ENCODE measurements at regions not wholly inside any gene's neighbourhood (a gene's known extent, or its start where the extent isn't known, plus 50 kb on each side); places are given as distances from the start of the nearest gene placed in this dataset.

GRCh38 chr18:45449418-45450227, 165.7 kb upstream of the SLC14A2 start:
- peak in 1 of 2 donors; percentile 65 for DNase-seq (ENCODE audit: low spot score in 2 of 2)
- 63% methylated on average over 10 of the region's 10 CpGs for WGBS
- no peaks in the 10 kb centered on the region for H3K9me3 ChIP-seq

GRCh38 chr18:45456090-45457021, 158.9 kb upstream of the SLC14A2 start:
- H3K9me3 ChIP-seq, result no peaks in the 10 kb centered on the region
- no peaks in the 10 kb centered on the region for H3K27me3 ChIP-seq
- no peak overlapping the region for H3K27ac ChIP-seq
- WGBS, result 78% methylated on average over 5 of the region's 5 CpGs
- DNase-seq (ENCODE audit: low spot score in 2 of 2), result no peak
- H3K4me1 ChIP-seq, result no peaks in the 10 kb centered on the region
- no peak overlapping the region for H3K4me3 ChIP-seq
- TF ChIP-seq CTCF (IDR thresholded peaks at IDR 0.05) (no peak), EP300 (IDR thresholded peaks at IDR 0.05) (no peak), POLR2A (IDR thresholded peaks at IDR 0.05) (no peak), POLR2AphosphoS5 (IDR thresholded peaks at IDR 0.05) (no peak)
- no peaks in the 10 kb centered on the region for H3K36me3 ChIP-seq

More at GRCh38 chr18:45449418-45450227, 165.7 kb upstream of the SLC14A2 start:
- H3K36me3 ChIP-seq, result no peaks in the 10 kb centered on the region
- peak overlapping the region; percentile 72 for H3K27ac ChIP-seq
- TF ChIP-seq EP300 (IDR thresholded peaks at IDR 0.05) (no peak), CTCF (IDR thresholded peaks at IDR 0.05) (no peak), POLR2AphosphoS5 (IDR thresholded peaks at IDR 0.05) (no peak), POLR2A (IDR thresholded peaks at IDR 0.05) (no peak)
- H3K27me3 ChIP-seq, result no peaks in the 10 kb centered on the region
- H3K4me1 ChIP-seq, result peaks cover 4% of the 10 kb centered on the region
- no peak overlapping the region for H3K4me3 ChIP-seq

- H3K27ac ChIP-seq, result no peak overlapping the region
- TF ChIP-seq POLR2A (IDR thresholded peaks at IDR 0.05), result no peak
- TF ChIP-seq CTCF (IDR thresholded peaks at IDR 0.05), result no peak
- no peak for TF ChIP-seq EP300 (IDR thresholded peaks at IDR 0.05)
- TF ChIP-seq POLR2AphosphoS5 (IDR thresholded peaks at IDR 0.05), result no peak
- 88% methylated on average over 1 of the region's 1 CpG for WGBS
- H3K4me1 ChIP-seq, result no peaks in the 10 kb centered on the region
- no peaks in the 10 kb centered on the region for H3K27me3 ChIP-seq
- H3K4me3 ChIP-seq, result no peak overlapping the region
- H3K36me3 ChIP-seq, result no peaks in the 10 kb centered on the region
- no peaks in the 10 kb centered on the region for H3K9me3 ChIP-seq
- no peak for DNase-seq (ENCODE audit: low spot score in 2 of 2)
These were observed 157.2 kb upstream of the SLC14A2 start for GRCh38 chr18:45458033-45458432.

- no peaks in the 10 kb centered on the region for H3K27me3 ChIP-seq
- H3K9me3 ChIP-seq, result no peaks in the 10 kb centered on the region
- DNase-seq (ENCODE audit: low spot score in 2 of 2), result no peak
- TF ChIP-seq POLR2A (IDR thresholded peaks at IDR 0.05) (no peak), CTCF (IDR thresholded peaks at IDR 0.05) (no peak), POLR2AphosphoS5 (IDR thresholded peaks at IDR 0.05) (no peak), EP300 (IDR thresholded peaks at IDR 0.05) (no peak)
- H3K27ac ChIP-seq, result no peak overlapping the region
- H3K36me3 ChIP-seq, result no peaks in the 10 kb centered on the region
- no peak overlapping the region for H3K4me3 ChIP-seq
- H3K4me1 ChIP-seq, result no peaks in the 10 kb centered on the region
- WGBS, result 75% methylated on average over 5 of the region's 5 CpGs
These were observed 153.1 kb upstream of the SLC14A2 start for GRCh38 chr18:45462179-45462578.

- Histone ChIP-seq H3K27ac (no peak overlapping the region), H3K4me1 (no peaks in the 10 kb centered on the region), H3K4me3 (no peak overlapping the region), H3K27me3 (no peaks in the 10 kb centered on the region), H3K9me3 (no peaks in the 10 kb centered on the region), H3K36me3 (no peaks in the 10 kb centered on the region)
- TF ChIP-seq POLR2A (IDR thresholded peaks at IDR 0.05), result no peak
- no peak for TF ChIP-seq EP300 (IDR thresholded peaks at IDR 0.05)
- no peak for TF ChIP-seq CTCF (IDR thresholded peaks at IDR 0.05)
- DNase-seq (ENCODE audit: low spot score in 2 of 2), result no peak
- WGBS, result 93% methylated on average over 6 of the region's 6 CpGs
These were observed 151.8 kb upstream of the SLC14A2 start for GRCh38 chr18:45463451-45463850.
